DOHH2 (cell line): ENCODE measurements at regions not wholly inside any gene's neighbourhood (a gene's known extent, or its start where the extent isn't known, plus 50 kb on each side); places are given as distances from the start of the nearest gene placed in this dataset.

Source experiments
- CTCF ChIP-seq: fragments of 200-600 bp; sonication (generic); IDR thresholded peaks from one replicate; pipeline ENCODE4 v1.5.1; 2014; ENCODE audit warnings: antibody characterized with exemption, mild to moderate bottlenecking, low read depth, low read length; ENCODE audit not compliant: poor library complexity, severe bottlenecking
- EZH2phosphoT487 ChIP-seq: fragments of 200-600 bp; sonication (generic); IDR thresholded peaks from 2 replicates; pipeline ENCODE4 v1.6.1; 2017; ENCODE audit warnings: borderline replicate concordance, mild to moderate bottlenecking, antibody characterized with exemption, low read length, moderate library complexity, mixed read lengths

- TF ChIP-seq CTCF (no peak), EZH2phosphoT487 (no peak)
Observed at GRCh38 chr13:21232599-21232998, 56.1 kb downstream of the MRPL57 start.
